Retinal pigment epithelial cell (primary cell): ENCODE measurements at regions not wholly inside any gene's neighbourhood (a gene's known extent, or its start where the extent isn't known, plus 50 kb on each side); places are given as distances from the start of the nearest gene placed in this dataset.
"Not testable (repeated sequence)": the region's sequence is repeated elsewhere in the genome, so short reads cannot be mapped to it uniquely, and the experiment has no call there.

Experiments
- DNase-seq: peaks from one replicate; pipeline ENCODE4 v3.0.0-alpha.2; 2010; ENCODE audit warnings: low read depth
- H3K4me3 ChIP-seq: 2 replicates; pipeline ENCODE4 v1.5.1; 2011; ENCODE audit warnings: mild to moderate bottlenecking, low read length, control low read depth, moderate library complexity
- CTCF ChIP-seq: conservative IDR thresholded peaks from 2 replicates; pipeline ENCODE4 v1.5.1; 2011; ENCODE audit warnings: low read depth, low read length, control low read depth, inconsistent platforms

- H3K4me3 ChIP-seq, result no peak overlapping the region
- peak; percentile 21 for TF ChIP-seq CTCF
- DNase-seq, result no peak
These were observed 177.3 kb upstream of the MBL2 start for GRCh38 chr10:52949899-52950298.

- TF ChIP-seq CTCF, result no peak
- no peak for DNase-seq
- no peak overlapping the region for H3K4me3 ChIP-seq
These were observed 173.9 kb upstream of the MBL2 start for GRCh38 chr10:52946486-52946885.

GRCh38 chr10:52945521-52945920, 172.9 kb upstream of the MBL2 start:
- H3K4me3 ChIP-seq, DNase-seq: not testable (repeated sequence)

GRCh38 chr10:52940921-52941320, 168.3 kb upstream of the MBL2 start:
- DNase-seq, result no peak
- no peak for TF ChIP-seq CTCF

GRCh38 chr10:52939894-52940293, 167.3 kb upstream of the MBL2 start:
- DNase-seq, result no peak
- no peak for TF ChIP-seq CTCF
- H3K4me3 ChIP-seq, result no peak overlapping the region

More at GRCh38 chr10:52940921-52941320, 168.3 kb upstream of the MBL2 start:
- no peak overlapping the region for H3K4me3 ChIP-seq

GRCh38 chr10:52933748-52934147, 161.2 kb upstream of the MBL2 start:
- H3K4me3 ChIP-seq, result no peak overlapping the region
- DNase-seq, result no peak
- no peak for TF ChIP-seq CTCF

- no peak for TF ChIP-seq CTCF
- DNase-seq, result no peak
- no peak overlapping the region for H3K4me3 ChIP-seq
These were observed 155.1 kb upstream of the MBL2 start for GRCh38 chr10:52927678-52928077.

GRCh38 chr10:52923520-52923919, 150.9 kb upstream of the MBL2 start:
- no peak for TF ChIP-seq CTCF

More at GRCh38 chr10:52923520-52923919, 150.9 kb upstream of the MBL2 start:
- no peak overlapping the region for H3K4me3 ChIP-seq
- no peak for DNase-seq
